ENCODE measurements at regions not wholly inside any gene's neighbourhood (a gene's known extent, or its start where the extent isn't known, plus 50 kb on each side); places are given as distances from the start of the nearest gene placed in this dataset.

GRCh38 chr12:67370979-67371378, 101.8 kb downstream of the CAND1 start:
- no peak for DNase-seq (ENCODE audit: low read depth in 2 of 3, low spot score in 2 of 3)

- DNase-seq (ENCODE audit: low read depth in 2 of 3, low spot score in 2 of 3): no peak
These were observed 107.9 kb downstream of the CAND1 start for GRCh38 chr12:67377021-67377420.

- DNase-seq (ENCODE audit: low read depth in 2 of 3, low spot score in 2 of 3): no peak
These were observed 108.4 kb downstream of the CAND1 start for GRCh38 chr12:67377541-67377940.

GRCh38 chr12:67382241-67382871, 113.2 kb downstream of the CAND1 start:
- DNase-seq (ENCODE audit: low read depth in 2 of 3, low spot score in 2 of 3): no peak

- DNase-seq (ENCODE audit: low read depth in 2 of 3, low spot score in 2 of 3): no peak
These were observed 117.9 kb downstream of the CAND1 start for GRCh38 chr12:67386869-67387565.

- DNase-seq (ENCODE audit: low read depth in 2 of 3, low spot score in 2 of 3): peak in 2 of 3 donors; percentile 18 to 52
These were observed 119.4 kb downstream of the CAND1 start for GRCh38 chr12:67388331-67389138.

- no peak for DNase-seq (ENCODE audit: low read depth in 2 of 3, low spot score in 2 of 3)
These were observed 121.1 kb downstream of the CAND1 start for GRCh38 chr12:67390273-67390672.

GRCh38 chr12:67391034-67391433, 121.9 kb downstream of the CAND1 start:
- no peak for DNase-seq (ENCODE audit: low read depth in 2 of 3, low spot score in 2 of 3)

GRCh38 chr12:67391656-67392055, 122.5 kb downstream of the CAND1 start:
- no peak for DNase-seq (ENCODE audit: low read depth in 2 of 3, low spot score in 2 of 3)

GRCh38 chr12:67394550-67394949, 125.4 kb downstream of the CAND1 start:
- no peak for DNase-seq (ENCODE audit: low read depth in 2 of 3, low spot score in 2 of 3)

GRCh38 chr12:67400742-67401141, 131.6 kb downstream of the CAND1 start:
- no peak for DNase-seq (ENCODE audit: low read depth in 2 of 3, low spot score in 2 of 3)

GRCh38 chr12:67410246-67410645, 141.1 kb downstream of the CAND1 start:
- no peak for DNase-seq (ENCODE audit: low read depth in 2 of 3, low spot score in 2 of 3)

GRCh38 chr12:67410667-67411067, 141.5 kb downstream of the CAND1 start:
- peak in 2 of 3 donors; percentile 7 to 56 for DNase-seq (ENCODE audit: low read depth in 2 of 3, low spot score in 2 of 3)

GRCh38 chr12:67411562-67411961, 142.4 kb downstream of the CAND1 start:
- DNase-seq (ENCODE audit: low read depth in 2 of 3, low spot score in 2 of 3): no peak

- DNase-seq (ENCODE audit: low read depth in 2 of 3, low spot score in 2 of 3): no peak
These were observed 144.4 kb downstream of the CAND1 start for GRCh38 chr12:67413577-67413976.

- DNase-seq (ENCODE audit: low read depth in 2 of 3, low spot score in 2 of 3): no peak
These were observed 145.0 kb downstream of the CAND1 start for GRCh38 chr12:67414011-67414715.

GRCh38 chr12:67415473-67415872, 146.3 kb downstream of the CAND1 start:
- peak in 1 of 3 donors; percentile 41 for DNase-seq (ENCODE audit: low read depth in 2 of 3, low spot score in 2 of 3)

- DNase-seq (ENCODE audit: low read depth in 2 of 3, low spot score in 2 of 3): no peak
These were observed 150.7 kb downstream of the CAND1 start for GRCh38 chr12:67419810-67420209.

GRCh38 chr12:67420506-67420905, 151.3 kb downstream of the CAND1 start:
- no peak for DNase-seq (ENCODE audit: low read depth in 2 of 3, low spot score in 2 of 3)

- DNase-seq (ENCODE audit: low read depth in 2 of 3, low spot score in 2 of 3): no peak
These were observed 152.9 kb downstream of the CAND1 start for GRCh38 chr12:67422081-67422480.

- no peak for DNase-seq (ENCODE audit: low read depth in 2 of 3, low spot score in 2 of 3)
These were observed 155.6 kb downstream of the CAND1 start for GRCh38 chr12:67424784-67425183.
